ENCODE measurements at regions not wholly inside any gene's neighbourhood (a gene's known extent, or its start where the extent isn't known, plus 50 kb on each side); places are given as distances from the start of the nearest gene placed in this dataset.

DNA sequence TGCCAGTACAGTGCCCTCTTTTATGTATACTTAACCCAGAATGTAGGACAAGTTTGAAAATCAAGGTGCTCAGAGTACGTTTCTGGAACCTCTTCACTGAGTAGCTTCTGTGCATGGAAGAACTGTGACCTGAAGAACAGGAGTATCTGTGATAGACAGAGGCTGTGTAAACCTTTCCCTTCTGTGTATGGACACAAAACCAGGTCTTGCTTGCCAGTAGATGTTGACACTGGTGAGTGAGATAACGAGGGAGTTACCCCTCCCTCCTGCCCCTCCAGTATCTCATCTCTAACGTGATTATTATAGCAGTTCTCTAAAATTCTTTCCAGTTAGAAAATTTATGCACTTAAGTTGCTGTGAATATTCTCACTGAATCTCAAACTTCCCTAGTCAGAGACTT lies 170.8 kb downstream of the RPL10L start:
- Histone ChIP-seq H3K9me3 (ENCODE audit: control insufficient read depth in 2 of 2, insufficient read depth in 1 of 2, low read length in 1 of 2) (no peaks in the 10 kb centered on the region), H3K4me1 (ENCODE audit: control insufficient read depth in 2 of 2, insufficient read depth in 2 of 2, low read length in 2 of 2) (no peaks in the 10 kb centered on the region), H3K27me3 (ENCODE audit: control insufficient read depth in 2 of 2, insufficient read depth in 1 of 2, low read length in 1 of 2) (no peaks in the 10 kb centered on the region), H3K4me3 (ENCODE audit: low read length in 2 of 2) (no peak overlapping the region), H3K27ac (ENCODE audit: low read depth in 1 of 2, low read length in 1 of 2) (no peak overlapping the region), H3K36me3 (ENCODE audit: control insufficient read depth in 2 of 2, insufficient read depth in 2 of 2, low read length in 1 of 2) (no peaks in the 10 kb centered on the region)
- 61% methylated on average over 3 of the region's 3 CpGs for WGBS
- DNase-seq (ENCODE audit: low read depth in 6 of 9, low spot score in 9 of 9): no peak

DNA sequence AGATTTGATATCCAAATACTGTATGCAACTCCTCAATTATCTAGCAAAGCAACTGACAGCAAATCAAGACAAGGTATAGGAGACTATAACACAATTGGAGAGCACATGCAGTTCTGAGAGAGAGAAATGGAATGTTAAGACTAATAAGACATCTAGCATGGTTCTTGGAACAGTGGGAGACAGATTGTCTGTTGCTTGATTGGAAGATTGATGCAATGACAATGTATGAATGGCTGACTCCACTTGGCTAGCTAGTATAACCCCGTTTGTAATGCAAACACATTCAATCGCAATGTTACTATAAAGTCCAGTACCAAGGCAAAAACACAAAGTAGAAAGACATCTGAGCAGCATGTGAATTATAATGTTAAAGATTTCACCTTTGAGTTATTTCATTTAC lies 179.3 kb downstream of the RPL10L start:
- Histone ChIP-seq H3K4me1 (ENCODE audit: control insufficient read depth in 2 of 2, insufficient read depth in 2 of 2, low read length in 2 of 2) (no peaks in the 10 kb centered on the region), H3K4me3 (ENCODE audit: low read length in 2 of 2) (no peak overlapping the region), H3K36me3 (ENCODE audit: control insufficient read depth in 2 of 2, insufficient read depth in 2 of 2, low read length in 1 of 2) (no peaks in the 10 kb centered on the region), H3K27me3 (ENCODE audit: control insufficient read depth in 2 of 2, insufficient read depth in 1 of 2, low read length in 1 of 2) (no peaks in the 10 kb centered on the region), H3K27ac (ENCODE audit: low read depth in 1 of 2, low read length in 1 of 2) (no peak overlapping the region), H3K9me3 (ENCODE audit: control insufficient read depth in 2 of 2, insufficient read depth in 1 of 2, low read length in 1 of 2) (no peaks in the 10 kb centered on the region)
- DNase-seq (ENCODE audit: low read depth in 6 of 9, low spot score in 9 of 9): no peak
- WGBS: 93% methylated on average over 2 of the region's 2 CpGs

DNA sequence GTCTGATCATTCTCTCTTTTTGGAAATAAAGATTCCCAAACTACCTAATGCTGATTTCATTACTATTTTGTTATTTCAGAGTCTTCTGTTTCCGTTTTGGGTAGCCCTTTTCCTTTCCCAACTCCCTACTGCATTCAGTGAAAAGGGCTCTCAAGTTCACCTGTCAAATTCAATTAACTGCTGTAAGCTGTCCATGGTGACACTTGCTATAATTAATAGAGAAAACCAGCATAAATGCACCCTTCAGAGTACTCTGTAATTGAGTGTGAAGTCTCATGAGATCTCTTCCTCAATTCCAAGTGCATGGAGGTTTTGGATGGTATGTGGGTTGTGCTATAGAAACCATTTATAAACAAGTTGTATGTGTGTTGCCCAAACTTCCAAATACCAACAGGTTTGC lies 187.2 kb downstream of the RPL10L start:
- 80% methylated on average over 1 of the region's 1 CpG for WGBS
- Histone ChIP-seq H3K4me1 (ENCODE audit: control insufficient read depth in 2 of 2, insufficient read depth in 2 of 2, low read length in 2 of 2) (no peaks in the 10 kb centered on the region), H3K9me3 (ENCODE audit: control insufficient read depth in 2 of 2, insufficient read depth in 1 of 2, low read length in 1 of 2) (no peaks in the 10 kb centered on the region), H3K27ac (ENCODE audit: low read depth in 1 of 2, low read length in 1 of 2) (no peak overlapping the region), H3K27me3 (ENCODE audit: control insufficient read depth in 2 of 2, insufficient read depth in 1 of 2, low read length in 1 of 2) (no peaks in the 10 kb centered on the region), H3K36me3 (ENCODE audit: control insufficient read depth in 2 of 2, insufficient read depth in 2 of 2, low read length in 1 of 2) (no peaks in the 10 kb centered on the region), H3K4me3 (ENCODE audit: low read length in 2 of 2) (no peak overlapping the region)
- no peak for DNase-seq (ENCODE audit: low read depth in 6 of 9, low spot score in 9 of 9)

DNA sequence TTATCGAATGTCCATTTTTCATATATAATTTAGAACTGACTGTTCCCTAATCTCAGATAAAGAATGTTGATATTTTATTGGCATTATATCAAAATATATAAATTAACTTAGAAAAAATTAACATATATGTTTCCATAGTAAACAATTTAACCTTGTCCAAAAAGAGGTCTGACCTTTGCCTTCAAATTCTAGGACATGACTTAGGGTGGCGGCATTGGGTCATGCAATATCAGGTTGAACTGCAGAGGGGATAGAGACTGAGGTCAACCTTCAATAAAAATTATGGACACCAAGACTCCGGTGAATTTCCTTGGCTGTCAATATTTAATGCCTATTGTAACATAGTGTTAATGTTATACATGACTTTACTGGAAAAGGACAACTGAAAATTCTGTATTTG lies 199.8 kb downstream of the RPL10L start:
- Histone ChIP-seq H3K4me3 (ENCODE audit: low read length in 2 of 2) (no peak overlapping the region), H3K27ac (ENCODE audit: low read depth in 1 of 2, low read length in 1 of 2) (no peak overlapping the region), H3K27me3 (ENCODE audit: control insufficient read depth in 2 of 2, insufficient read depth in 1 of 2, low read length in 1 of 2) (no peaks in the 10 kb centered on the region), H3K36me3 (ENCODE audit: control insufficient read depth in 2 of 2, insufficient read depth in 2 of 2, low read length in 1 of 2) (no peaks in the 10 kb centered on the region), H3K4me1 (ENCODE audit: control insufficient read depth in 2 of 2, insufficient read depth in 2 of 2, low read length in 2 of 2) (no peaks in the 10 kb centered on the region), H3K9me3 (ENCODE audit: control insufficient read depth in 2 of 2, insufficient read depth in 1 of 2, low read length in 1 of 2) (no peaks in the 10 kb centered on the region)
- 97% methylated on average over 3 of the region's 3 CpGs for WGBS
- DNase-seq (ENCODE audit: low read depth in 6 of 9, low spot score in 9 of 9): no peak

DNA sequence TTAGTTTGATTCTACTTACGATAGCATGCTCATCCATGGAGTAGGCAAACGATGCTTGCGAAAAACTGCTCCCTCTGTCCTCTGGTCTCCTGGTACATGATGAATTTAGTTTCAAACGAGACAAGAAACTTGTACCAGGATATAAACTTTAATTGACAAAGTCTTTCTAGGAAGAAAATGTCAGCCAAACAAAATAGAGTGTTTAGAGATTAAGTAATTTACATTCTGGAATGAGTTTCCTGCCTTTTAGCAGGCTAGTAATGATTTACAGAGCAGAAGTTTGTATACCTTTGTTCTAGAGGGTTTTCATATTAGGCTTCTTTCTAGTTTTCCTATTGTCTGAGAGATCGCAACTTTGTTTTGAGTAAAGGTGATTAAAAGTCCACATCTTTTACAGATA lies 206.9 kb downstream of the RPL10L start:
- H3K9me3 ChIP-seq (ENCODE audit: control insufficient read depth in 2 of 2, insufficient read depth in 1 of 2, low read length in 1 of 2): no peaks in the 10 kb centered on the region
- WGBS: 83% methylated on average over 5 of the region's 5 CpGs
- no peaks in the 10 kb centered on the region for H3K27me3 ChIP-seq (ENCODE audit: control insufficient read depth in 2 of 2, insufficient read depth in 1 of 2, low read length in 1 of 2)
- no peak overlapping the region for H3K27ac ChIP-seq (ENCODE audit: low read depth in 1 of 2, low read length in 1 of 2)
- no peaks in the 10 kb centered on the region for H3K36me3 ChIP-seq (ENCODE audit: control insufficient read depth in 2 of 2, insufficient read depth in 2 of 2, low read length in 1 of 2)
- H3K4me3 ChIP-seq (ENCODE audit: low read length in 2 of 2): no peak overlapping the region
- DNase-seq (ENCODE audit: low read depth in 6 of 9, low spot score in 9 of 9): no peak
- no peaks in the 10 kb centered on the region for H3K4me1 ChIP-seq (ENCODE audit: control insufficient read depth in 2 of 2, insufficient read depth in 2 of 2, low read length in 2 of 2)

DNA sequence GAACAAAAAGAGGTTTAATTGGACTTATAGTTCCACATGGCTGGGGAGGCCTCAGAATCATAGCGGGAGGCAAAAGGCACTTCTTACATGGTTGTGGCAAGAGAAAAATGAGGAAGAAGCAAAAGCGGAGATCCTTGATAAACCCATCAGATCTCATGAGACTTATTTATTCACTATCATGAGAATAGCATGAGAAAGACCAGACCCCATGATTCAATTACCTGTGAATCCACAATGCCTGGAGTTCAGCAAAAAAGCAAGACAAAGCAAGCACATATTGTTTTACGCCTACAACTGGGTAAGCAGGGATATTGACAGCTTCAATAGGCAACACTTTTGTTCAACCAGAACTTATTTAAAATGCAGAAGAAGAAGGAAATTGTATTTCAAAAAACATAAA lies 218.2 kb downstream of the RPL10L start:
- Histone ChIP-seq H3K4me3 (ENCODE audit: low read length in 2 of 2) (no peak overlapping the region), H3K27me3 (ENCODE audit: control insufficient read depth in 2 of 2, insufficient read depth in 1 of 2, low read length in 1 of 2) (no peaks in the 10 kb centered on the region), H3K9me3 (ENCODE audit: control insufficient read depth in 2 of 2, insufficient read depth in 1 of 2, low read length in 1 of 2) (peaks cover 0 to under 1% of the 10 kb centered on the region in 2 donors), H3K4me1 (ENCODE audit: control insufficient read depth in 2 of 2, insufficient read depth in 2 of 2, low read length in 2 of 2) (no peaks in the 10 kb centered on the region), H3K27ac (ENCODE audit: low read depth in 1 of 2, low read length in 1 of 2) (no peak overlapping the region), H3K36me3 (ENCODE audit: control insufficient read depth in 2 of 2, insufficient read depth in 2 of 2, low read length in 1 of 2) (no peaks in the 10 kb centered on the region)
- no peak for DNase-seq (ENCODE audit: low read depth in 6 of 9, low spot score in 9 of 9)
- 98% methylated on average over 3 of the region's 3 CpGs for WGBS

DNA sequence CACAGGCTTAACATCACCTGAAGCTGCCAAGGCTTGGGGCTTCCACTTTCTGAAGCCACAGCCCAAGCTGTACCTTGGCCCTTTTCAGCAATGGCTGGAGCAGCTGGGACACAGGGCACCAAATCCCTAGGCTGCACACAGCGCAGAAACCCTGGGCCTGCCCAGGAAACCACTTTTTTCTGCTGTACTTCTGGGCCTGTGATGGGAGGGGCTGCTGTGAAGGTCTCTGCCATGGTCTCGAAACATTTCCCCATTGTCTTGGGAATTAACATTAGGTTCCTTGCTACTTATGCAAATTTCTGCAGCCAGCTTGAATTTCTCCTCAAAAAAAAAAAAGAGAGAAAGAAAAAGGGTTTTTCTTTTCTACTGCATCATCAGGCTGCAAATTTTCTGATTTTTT lies 219.1 kb downstream of the RPL10L start:
- H3K36me3 ChIP-seq (ENCODE audit: control insufficient read depth in 2 of 2, insufficient read depth in 2 of 2, low read length in 1 of 2): no peaks in the 10 kb centered on the region
- no peaks in the 10 kb centered on the region for H3K9me3 ChIP-seq (ENCODE audit: control insufficient read depth in 2 of 2, insufficient read depth in 1 of 2, low read length in 1 of 2)
- H3K4me3 ChIP-seq (ENCODE audit: low read length in 2 of 2): no peak overlapping the region
- no peak for DNase-seq (ENCODE audit: low read depth in 6 of 9, low spot score in 9 of 9)
- H3K4me1 ChIP-seq (ENCODE audit: control insufficient read depth in 2 of 2, insufficient read depth in 2 of 2, low read length in 2 of 2): no peaks in the 10 kb centered on the region
- no peaks in the 10 kb centered on the region for H3K27me3 ChIP-seq (ENCODE audit: control insufficient read depth in 2 of 2, insufficient read depth in 1 of 2, low read length in 1 of 2)
- H3K27ac ChIP-seq (ENCODE audit: low read depth in 1 of 2, low read length in 1 of 2): no peak overlapping the region
- 86% methylated on average over 2 of the region's 2 CpGs for WGBS

DNA sequence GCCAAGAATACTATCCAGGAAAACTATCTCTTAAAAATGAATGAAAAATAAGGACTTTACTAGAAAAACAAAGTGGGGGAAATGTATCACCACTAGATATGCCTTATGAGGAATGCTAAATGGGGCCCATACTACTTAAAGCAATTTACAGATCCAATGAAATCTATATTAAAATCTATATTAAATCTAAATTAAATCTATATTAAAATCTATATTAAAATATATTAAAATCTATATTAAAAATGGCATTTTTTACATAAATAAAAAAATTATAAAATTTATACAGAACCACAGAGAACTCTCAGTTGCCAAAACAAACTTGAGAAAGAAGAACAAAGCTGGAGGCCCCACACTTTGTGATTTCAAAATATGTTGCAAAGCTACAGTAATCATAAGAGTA lies 234.5 kb downstream of the RPL10L start:
- H3K4me3 ChIP-seq (ENCODE audit: low read length in 2 of 2): no peak overlapping the region
- H3K27ac ChIP-seq (ENCODE audit: low read depth in 1 of 2, low read length in 1 of 2): no peak overlapping the region
- DNase-seq (ENCODE audit: low read depth in 6 of 9, low spot score in 9 of 9): no peak
- H3K27me3 ChIP-seq (ENCODE audit: control insufficient read depth in 2 of 2, insufficient read depth in 1 of 2, low read length in 1 of 2): no peaks in the 10 kb centered on the region
- no peaks in the 10 kb centered on the region for H3K4me1 ChIP-seq (ENCODE audit: control insufficient read depth in 2 of 2, insufficient read depth in 2 of 2, low read length in 2 of 2)
- H3K36me3 ChIP-seq (ENCODE audit: control insufficient read depth in 2 of 2, insufficient read depth in 2 of 2, low read length in 1 of 2): no peaks in the 10 kb centered on the region
- H3K9me3 ChIP-seq (ENCODE audit: control insufficient read depth in 2 of 2, insufficient read depth in 1 of 2, low read length in 1 of 2): no peaks in the 10 kb centered on the region

DNA sequence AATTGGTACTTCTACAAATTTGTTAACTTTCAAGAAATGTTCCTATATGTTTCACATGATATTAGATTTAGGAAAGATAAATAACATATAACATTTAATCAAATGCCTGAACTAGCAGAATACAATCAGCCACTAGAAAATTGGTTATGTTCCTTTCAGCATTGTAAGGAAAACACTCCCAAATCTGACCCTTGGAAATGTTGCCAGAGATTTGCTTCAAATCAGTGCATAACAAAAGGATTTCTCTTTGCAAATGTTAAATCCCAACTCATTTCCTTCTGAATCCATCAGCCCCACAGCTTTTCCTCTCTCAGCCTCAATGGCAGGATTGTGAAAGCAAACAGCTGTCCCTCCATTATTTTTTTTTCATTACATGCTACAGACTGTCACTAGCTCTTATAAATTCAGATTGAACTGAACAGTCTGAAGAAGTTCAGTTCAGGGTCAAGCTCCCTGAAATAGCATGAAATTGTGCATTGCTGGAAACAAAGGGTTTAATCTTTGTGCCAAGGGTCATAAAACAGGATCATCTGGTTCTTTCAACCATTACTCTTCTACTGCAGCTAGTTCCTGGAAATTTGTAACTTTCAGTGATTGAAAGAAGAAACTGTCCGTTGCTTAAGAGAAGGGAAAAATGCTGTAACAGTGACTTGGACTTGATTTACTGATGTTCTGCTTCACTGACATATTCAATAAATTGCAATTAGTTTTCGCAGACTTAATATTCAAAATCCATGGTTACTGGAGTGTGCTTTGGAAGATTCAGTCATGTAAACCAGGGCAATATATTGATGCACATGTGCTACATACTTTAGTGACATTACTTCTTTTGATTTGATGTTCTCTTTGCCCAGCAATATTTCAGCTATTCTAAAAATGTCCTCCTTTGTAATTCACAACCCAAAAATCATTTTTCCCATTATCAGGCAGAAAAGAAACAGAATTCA lies 246.4 kb downstream of the RPL10L start:
- Histone ChIP-seq H3K27me3 (ENCODE audit: control insufficient read depth in 2 of 2, insufficient read depth in 1 of 2, low read length in 1 of 2) (no peaks in the 10 kb centered on the region), H3K27ac (ENCODE audit: low read depth in 1 of 2, low read length in 1 of 2) (no peak overlapping the region), H3K4me3 (ENCODE audit: low read length in 2 of 2) (no peak overlapping the region), H3K36me3 (ENCODE audit: control insufficient read depth in 2 of 2, insufficient read depth in 2 of 2, low read length in 1 of 2) (no peaks in the 10 kb centered on the region), H3K4me1 (ENCODE audit: control insufficient read depth in 2 of 2, insufficient read depth in 2 of 2, low read length in 2 of 2) (no peaks in the 10 kb centered on the region), H3K9me3 (ENCODE audit: control insufficient read depth in 2 of 2, insufficient read depth in 1 of 2, low read length in 1 of 2) (no peaks in the 10 kb centered on the region)
- DNase-seq (ENCODE audit: low read depth in 6 of 9, low spot score in 9 of 9): no peak
- 83% methylated on average over 2 of the region's 2 CpGs for WGBS

Data from thymus (tissue), 11 donors.